T-helper 1 cell treated with Interleukin-12 subunit alpha and Interleukin-12 subunit beta and Interleukin-4 antibody, amounts not matched to agents 30 ng/mL and 1 ng/mL, for 36 hours (primary cell): ENCODE measurements at regions not wholly inside any gene's neighbourhood (a gene's known extent, or its start where the extent isn't known, plus 50 kb on each side); places are given as distances from the start of the nearest gene placed in this dataset.

ENCODE experiments used
- intact Hi-C: fragments of 100-400 bp; cut with micrococcal nuclease; formaldehyde crosslinking; loops from one replicate; pipeline ENCODE4 v1.15.1; 2024

DNA sequence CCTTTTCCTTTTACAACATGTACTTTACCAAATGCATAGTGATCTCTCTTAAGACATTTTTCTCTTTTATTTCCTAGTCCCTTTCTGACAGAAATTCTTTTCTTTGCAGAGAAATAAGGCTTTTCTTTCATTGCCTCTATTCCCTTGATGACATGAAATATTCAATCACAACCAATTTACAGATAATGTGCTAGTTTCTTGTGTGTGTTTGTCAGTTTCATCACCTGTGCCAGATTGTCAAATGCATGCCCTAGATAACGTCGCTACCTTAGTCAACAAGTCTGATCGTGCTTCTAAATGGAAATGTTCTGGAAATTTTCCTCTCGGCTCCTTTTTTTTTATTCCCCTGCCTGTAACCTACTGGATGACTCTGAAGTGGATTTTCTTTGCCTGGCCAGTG is 478.1 kb downstream of the KLF5 start:
- intact Hi-C loops, result no loop called here

DNA sequence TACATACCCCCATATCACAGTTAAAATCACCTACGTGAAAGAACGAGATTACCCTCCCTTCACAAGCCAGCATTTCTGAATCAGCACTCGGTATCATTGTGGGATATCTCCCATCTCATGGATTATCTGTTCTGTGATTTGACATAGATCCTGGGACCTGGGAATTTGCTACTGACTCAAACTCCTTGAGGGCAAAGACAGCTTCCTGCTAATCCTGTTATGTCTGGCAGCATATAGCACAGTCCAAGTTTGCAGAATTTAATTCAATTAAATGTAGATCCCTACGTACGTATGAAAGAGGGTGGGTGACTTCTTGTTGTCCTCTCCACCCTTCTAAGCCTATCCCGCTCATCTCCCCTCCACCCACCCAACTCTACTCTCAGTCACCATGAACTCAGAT is 476.5 kb downstream of the KLF5 start:
- intact Hi-C loops, result no loop called here

- intact Hi-C loops, result no loop called here
Observed at GRCh38 chr13:73532987-73533510, 474.2 kb downstream of the KLF5 start.

- intact Hi-C loops, result no loop called here
Observed at GRCh38 chr13:73532582-73532981, 473.8 kb downstream of the KLF5 start.

DNA sequence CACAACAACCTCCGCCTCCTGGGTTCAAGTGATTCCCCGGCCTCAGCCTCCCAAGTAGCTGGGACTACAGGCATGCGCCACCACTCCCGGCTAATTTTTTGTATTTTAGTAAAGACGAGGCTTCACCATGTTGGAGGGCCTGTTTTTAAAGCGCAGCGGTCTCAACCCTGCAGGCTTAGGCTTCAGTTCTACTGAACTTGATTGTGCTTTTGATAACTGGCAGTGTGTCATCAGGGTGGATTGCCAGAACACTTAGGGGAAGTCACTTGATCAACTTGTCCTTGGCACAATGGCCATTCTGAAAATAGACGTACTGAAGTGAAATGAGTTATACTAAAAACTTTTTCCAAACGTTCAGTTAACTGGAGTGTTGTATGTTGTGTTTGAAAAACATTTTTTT is 472.2 kb downstream of the KLF5 start:
- intact Hi-C loops, result no loop called here

DNA sequence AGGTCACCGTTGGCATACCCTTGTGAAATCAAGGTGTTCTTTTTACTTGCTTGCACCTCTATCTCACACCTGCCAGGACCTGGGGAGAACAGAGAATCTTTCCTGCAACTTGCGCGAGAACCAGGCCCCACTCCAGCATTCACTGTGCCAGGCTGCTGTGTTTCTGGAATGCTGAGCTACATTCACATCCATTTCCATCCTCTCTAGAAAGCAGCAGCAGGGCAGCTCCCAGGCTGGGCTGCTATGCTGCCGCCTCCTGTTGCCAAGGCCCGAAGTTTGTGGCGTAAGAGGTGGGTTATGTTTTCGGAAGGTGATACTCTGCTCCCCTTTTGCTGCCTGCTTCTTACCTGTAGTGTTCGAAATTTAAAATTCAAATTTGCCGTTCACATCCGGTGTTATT is 464.1 kb downstream of the KLF5 start:
- intact Hi-C loops, result loop anchor here (5.0 kb wide), 2 partner anchors 104 to 466 kb away; partner anchors contain the start of gene KLF5

DNA sequence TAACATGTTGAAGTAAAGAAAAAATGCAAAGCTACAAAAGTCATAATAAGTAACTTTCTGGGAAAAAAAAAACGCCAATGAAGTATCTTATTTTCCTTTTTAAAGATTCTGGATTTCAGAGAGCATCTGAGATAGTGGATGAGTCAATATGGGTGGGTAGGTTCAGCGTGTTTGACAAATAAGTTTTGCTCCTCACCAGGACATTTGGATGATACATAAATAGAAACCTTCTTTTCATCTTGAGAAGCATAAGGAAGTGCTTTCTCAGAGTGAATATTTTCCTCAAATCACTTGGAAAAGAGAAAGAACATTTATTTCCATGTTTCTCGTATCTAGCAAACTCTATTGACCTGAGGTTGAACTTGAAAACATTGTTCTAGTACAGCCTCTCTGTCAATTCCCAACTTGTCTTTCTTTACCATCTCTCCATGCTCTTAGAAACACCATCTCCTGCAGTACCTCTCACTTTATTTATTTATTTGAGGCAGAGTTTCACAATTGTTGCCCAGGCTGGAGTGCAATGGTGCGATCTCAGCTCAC is 463.2 kb downstream of the KLF5 start:
- intact Hi-C loops, result loop anchor here (1.0 to 5.0 kb wide), 3 partner anchors 105 to 465 kb away; partner anchors contain the start of gene KLF5

- intact Hi-C loops, result loop anchor here (1.0 to 5.0 kb wide), 3 partner anchors 106 to 464 kb away; partner anchors contain the start of gene KLF5
Observed at GRCh38 chr13:73521290-73521624, 462.5 kb downstream of the KLF5 start.

- intact Hi-C loops, result loop anchor here (1.0 to 5.0 kb wide), 3 partner anchors 107 to 463 kb away; partner anchors contain the start of gene KLF5
Observed at GRCh38 chr13:73520566-73521289, 461.9 kb downstream of the KLF5 start.

DNA sequence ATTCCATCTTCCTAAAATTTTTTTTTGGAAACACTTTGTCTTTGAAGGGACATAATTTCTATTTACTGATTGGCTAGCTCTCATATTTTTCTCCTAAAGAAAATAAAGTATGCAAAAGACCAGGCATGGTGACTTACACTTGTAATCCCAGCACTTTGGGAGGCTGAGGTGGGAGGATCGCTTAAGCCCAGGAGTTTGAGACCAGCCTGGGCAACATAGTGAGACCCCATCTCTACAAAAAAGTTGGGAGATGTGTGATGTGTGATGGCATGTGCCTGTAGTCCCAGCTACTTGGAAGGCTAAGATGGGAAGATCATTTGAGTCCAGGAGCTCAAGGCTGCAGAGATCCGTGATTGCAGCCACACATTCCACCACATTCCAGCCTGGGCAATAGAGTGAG is 461.3 kb downstream of the KLF5 start:
- intact Hi-C loops, result loop anchor here (5.0 kb wide), 2 partner anchors 107 to 463 kb away; partner anchors contain the start of gene KLF5

- intact Hi-C loops, result loop anchor here (5.0 kb wide), 2 partner anchors 108 to 462 kb away; partner anchors contain the start of gene KLF5
Observed at GRCh38 chr13:73519396-73520116, 460.8 kb downstream of the KLF5 start.

- intact Hi-C loops, result no loop called here
Observed at GRCh38 chr13:73517766-73518165, 459.0 kb downstream of the KLF5 start.

DNA sequence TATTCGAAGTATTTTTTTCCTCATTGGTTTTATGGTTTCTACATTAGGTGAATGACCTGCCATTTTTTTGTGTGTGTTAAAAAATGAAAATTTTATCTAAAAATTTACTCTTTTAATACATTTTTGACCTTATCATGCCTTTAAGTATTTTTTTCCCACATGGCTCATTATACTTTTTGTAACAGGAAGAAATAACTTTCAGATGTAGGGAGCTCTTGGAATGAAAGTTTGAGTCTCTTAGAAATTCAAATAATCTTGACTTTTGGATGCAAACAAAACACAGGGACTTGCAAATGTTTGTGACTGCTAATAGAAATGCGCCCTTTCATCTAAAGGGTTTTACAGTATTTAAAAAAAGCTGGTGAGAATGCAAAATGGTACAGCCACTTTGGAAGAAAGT is 457.9 kb downstream of the KLF5 start:
- intact Hi-C loops, result no loop called here

DNA sequence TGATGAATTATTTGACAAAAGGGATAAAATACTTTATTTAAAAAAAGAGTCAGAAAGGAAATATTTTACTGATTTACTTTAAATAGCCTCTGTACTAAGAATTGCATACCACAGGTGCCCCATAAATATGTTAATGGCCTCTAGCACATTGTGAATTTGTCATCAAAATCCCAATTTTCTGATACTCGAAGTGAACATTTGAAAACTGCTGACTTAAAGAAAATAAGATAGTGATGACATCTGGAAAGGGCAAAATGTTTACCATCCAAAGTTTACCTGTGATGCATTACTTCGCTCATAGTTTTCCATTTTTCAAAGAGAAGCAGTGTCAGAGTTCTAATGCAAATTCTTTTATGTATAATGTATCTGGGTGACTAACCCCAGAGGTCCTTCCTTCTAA is 455.4 kb downstream of the KLF5 start:
- intact Hi-C loops, result no loop called here

DNA sequence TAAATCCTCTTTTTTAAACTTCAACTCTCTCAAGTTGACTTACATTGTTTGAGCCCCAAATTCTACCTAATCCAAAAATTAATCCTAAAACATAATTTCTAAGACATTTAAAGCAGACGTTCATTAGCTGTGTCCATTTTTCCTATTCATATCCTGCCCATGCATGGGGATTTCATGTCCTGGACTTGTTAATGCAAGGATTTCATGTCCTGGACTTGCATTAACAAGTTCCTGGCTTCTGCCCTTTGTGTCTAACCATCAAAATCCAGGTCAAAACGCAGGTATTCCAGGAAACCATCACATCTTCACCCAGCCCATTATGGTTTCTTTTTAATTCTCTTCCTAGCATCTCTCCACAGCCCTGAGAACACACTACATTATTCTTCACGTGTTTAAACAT is 454.9 kb downstream of the KLF5 start:
- intact Hi-C loops, result no loop called here

DNA sequence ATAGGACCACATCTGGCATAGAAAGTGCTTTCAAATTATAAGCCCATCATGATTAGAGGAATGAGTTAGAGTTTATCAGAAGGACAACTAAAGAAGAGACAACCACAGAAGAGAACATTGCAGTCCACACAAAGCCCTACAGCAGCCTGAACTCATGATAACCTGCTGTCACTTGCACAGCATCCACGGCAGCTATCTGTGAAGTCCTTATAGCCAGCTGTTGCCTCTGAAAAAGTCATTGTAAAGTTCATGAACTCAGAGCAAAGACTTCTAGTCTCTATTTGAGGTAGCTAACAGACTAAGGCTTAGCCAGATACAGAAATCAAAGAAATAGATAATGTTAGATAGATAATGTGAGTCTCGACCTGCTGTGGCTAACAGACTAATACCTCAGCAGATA is 450.0 kb downstream of the KLF5 start:
- intact Hi-C loops, result no loop called here

GRCh38 chr13:73505376-73505890 is 446.6 kb downstream of the KLF5 start:
- intact Hi-C loops, result no loop called here

- intact Hi-C loops, result no loop called here
Observed at GRCh38 chr13:73499695-73500094, 440.9 kb downstream of the KLF5 start.

DNA sequence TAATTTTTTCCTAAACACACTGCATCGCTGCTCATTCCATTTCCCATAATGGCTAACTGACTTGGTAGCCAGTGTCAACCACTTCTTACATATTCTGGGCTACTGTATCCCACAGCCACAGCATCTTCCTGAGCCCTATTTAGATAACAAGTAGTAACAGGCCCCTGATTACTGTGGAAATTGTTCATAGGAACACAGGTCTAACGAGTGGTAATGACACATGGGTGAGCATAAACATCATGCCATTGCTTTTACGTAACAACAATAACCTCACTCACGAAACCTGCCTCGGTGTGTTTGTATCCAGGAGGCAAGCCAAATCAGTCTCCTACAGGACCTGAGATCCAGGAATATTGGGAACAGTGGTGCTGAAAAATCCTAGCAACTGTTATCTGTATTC is 438.6 kb downstream of the KLF5 start:
- intact Hi-C loops, result no loop called here

DNA sequence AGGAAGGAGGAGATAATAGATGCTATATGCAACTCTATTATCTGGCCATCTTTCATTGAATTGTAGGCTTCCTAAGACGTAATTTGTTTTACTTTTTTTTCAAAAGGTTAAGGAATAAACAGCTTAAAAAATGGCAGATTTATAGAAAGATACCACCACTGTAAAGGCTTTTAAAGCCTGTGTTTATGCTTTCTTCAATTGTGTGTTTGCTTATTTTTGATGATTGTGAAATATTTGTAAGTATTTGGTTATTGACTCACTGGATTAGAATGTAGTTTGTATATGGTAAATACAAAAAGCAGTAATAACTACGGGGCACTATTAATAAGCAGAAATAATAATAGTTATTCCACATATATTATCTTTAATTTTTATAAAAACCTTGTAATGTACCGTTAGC is 437.9 kb downstream of the KLF5 start:
- intact Hi-C loops, result no loop called here

DNA sequence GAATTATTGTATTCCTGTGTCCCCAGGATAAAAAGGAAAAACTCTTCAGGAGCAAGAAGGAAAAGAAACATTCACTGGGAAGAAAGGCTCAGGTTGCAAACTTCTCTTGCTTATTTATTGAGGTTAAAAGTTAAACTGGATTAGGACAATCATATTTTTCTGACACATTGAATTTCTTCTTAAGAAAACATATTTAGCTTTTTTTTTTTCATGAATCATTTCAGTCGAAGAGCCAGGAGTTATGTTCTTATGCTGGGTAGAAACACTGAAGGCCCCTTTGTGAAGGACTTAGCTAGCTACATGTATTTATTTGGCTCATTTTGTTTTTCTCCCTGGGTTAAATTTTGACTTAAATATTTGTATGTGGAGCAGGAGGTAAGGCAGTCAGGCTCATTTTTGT is 434.0 kb downstream of the KLF5 start:
- intact Hi-C loops, result no loop called here

DNA sequence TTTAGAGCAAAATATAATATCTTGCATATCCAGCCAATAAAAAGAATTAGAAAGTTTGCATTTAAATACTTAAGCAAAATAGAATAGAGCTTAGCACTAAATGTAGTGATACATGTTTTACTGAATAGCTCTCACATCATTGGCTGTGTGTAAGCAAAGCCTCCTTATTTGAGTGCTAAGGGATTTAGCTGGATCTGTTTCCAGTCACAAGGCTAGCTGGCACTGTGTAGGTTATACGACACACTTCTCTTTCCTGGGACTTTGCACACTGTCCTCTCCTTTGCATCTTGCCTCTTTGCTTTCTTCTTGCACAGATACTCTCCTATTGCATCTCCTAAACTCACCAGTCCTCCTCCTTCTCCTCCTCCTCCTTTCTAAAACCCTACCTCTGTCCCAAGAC is 423.8 kb downstream of the KLF5 start:
- intact Hi-C loops, result no loop called here
